GM18498 (cell line): ENCODE measurements at regions not wholly inside any gene's neighbourhood (a gene's known extent, or its start where the extent isn't known, plus 50 kb on each side); places are given as distances from the start of the nearest gene placed in this dataset.
"Not testable (repeated sequence)": the region's sequence is repeated elsewhere in the genome, so short reads cannot be mapped to it uniquely, and the experiment has no call there.

Experiments used
- ATAC-seq: cut with Tn5 transposase; IDR thresholded peaks from one replicate; pipeline ENCODE4 v1.9.1; 2021; ENCODE audit warnings: mild to moderate bottlenecking, moderate library complexity; ENCODE audit not compliant: unreplicated experiment

DNA sequence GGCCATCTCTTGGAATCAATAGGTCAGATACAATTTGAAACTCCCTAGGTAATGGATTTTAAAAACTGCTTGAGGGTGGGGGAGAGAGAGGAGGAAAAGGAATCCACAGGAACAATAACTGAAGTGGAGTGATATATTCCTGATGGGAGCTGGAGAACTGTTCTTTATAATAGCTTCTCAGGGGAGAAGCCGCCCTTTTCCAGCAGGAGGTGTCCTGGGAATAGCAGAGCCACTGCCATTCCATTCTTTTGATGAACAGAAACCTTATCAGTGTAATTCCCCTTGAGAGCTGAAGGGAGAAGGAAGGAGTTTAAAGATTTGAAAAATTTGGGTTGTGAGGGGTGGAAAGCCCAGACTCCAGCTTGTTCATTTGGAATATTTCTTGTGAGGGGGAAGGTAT lies 504.9 kb upstream of the DPH6 start:
- no peak for ATAC-seq

DNA sequence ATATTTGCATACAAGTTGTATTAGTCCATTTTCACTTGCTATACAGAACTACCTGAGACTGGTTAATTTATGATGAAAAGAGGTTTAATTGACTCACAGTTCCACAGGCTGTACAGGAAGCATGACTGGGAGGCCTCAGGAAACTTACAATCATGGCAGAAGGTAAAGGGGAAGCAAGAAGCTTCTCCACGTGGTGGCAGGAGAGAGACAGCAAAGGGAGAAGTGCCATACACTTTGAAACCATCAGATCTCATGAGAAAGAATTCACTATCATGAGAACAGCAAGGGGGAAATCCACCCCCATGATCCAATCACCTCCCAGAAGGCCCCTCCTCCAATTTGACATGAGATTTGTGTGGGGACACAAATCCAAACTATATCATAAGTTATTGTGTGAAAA lies 506.7 kb upstream of the DPH6 start:
- ATAC-seq: not testable (repeated sequence)

DNA sequence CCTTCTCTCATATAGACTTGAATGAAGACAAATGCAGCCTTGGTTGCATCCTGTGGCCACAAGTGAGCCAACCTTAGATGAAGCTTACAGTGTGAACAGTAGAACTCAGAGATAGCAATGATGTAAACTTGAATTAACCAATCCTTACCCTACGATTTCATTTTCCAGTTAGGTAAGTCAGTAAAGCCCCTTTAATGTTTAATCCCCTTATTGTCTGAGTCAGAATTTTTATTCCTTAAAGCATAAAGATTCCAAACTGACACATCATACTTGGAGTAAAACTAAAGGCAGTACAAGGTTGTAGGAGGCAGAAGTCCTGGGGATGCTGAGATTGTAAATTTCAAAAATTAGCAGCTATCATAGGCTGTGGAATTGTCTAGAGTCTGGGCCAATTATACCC lies 507.8 kb upstream of the DPH6 start:
- no peak for ATAC-seq

DNA sequence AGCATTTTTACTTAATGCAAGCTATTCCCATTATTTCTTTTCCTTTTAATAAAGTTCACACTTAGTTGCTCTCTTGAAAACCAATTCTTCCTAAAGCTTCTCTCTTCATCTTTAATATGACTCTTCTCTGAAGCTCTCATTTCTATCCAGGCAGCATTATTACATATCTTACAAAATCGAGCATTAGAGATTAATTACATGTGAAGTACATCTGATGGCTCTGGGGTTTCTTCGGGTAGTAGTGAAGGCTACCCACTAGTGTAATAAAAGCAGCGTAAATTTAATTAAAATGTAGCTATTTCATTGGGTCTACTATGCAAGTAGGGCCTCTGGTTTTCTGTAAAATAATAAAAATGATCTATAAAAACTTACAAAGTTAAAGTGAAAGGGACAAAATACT lies 513.6 kb upstream of the DPH6 start:
- ATAC-seq: no peak

DNA sequence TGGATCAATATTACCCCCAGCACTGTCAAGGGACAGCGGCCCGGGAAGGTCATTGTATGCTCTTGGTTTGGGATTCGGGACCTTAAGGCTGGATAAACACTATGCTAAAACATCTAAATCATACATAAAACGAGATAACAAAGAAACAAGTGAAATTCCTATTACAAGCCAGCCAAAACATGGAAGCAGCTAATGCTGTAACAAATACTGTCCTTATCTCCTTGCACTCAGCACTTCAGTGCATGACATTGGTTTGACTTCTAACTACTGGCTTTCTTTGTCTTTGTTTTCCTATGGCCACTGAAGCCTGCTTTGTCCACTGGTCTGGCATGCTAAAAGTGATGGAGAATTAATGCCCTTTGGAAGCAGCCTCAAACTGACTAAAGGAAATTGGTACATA lies 516.4 kb upstream of the DPH6 start:
- ATAC-seq: no peak

DNA sequence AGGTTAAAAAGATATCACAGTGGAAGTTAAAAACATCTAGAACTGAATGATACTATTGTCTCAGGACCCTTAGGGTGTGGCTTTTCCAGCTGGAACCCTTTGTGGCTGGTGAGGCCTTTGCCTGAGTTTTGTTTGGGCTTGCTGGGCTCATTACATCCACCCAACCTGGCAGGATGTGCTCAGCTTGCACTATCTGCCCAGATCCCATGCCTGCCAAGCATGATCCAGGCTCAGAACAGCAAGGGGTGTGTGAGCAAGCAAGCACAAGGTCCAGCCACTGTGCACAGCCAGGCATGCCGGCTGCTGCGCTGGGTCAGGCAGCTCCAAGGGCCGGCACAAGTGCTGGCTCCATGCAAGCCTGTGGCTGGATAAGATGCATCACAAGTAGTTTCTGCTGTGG lies 512.7 kb upstream of the CDIN1 start:
- ATAC-seq: no peak

DNA sequence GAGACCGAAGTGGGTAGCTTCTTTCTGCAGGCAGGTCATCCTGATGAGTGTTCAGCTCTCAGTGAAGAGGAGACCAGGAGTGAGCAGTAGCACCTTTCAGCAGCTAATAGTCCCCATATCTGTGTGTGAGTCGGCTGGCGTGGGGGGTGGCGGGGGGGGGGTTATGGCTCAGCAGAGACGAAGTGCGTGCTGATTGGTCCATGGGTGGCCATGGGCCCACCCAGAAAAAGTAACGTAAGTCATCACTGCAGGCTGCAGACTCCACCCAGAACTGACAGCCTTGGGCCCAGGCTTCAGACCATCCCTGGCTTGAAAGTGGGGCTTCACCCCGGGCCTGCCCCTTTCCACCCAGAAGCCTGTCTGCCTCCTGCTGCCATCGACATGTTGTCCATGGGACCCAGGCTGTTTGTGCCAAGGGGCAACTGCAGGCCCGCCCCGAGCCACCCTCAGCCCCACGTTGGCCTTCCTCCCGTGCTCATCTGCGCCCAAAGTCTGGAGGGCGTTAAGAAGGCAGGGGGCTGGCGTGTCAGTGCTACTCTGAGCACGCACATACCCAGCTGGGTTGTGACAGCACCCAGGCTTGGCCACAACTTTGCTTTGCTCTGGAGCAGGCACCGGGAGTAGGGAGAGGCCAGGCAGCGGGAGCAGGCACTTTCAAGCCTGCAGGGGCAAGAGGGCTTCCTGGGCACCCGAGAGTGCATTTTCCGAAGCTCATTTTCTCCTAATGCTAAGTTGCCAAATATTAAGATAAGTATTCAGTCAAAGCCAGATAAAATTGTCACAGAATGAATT lies 511.7 kb upstream of the CDIN1 start:
- no peak for ATAC-seq

DNA sequence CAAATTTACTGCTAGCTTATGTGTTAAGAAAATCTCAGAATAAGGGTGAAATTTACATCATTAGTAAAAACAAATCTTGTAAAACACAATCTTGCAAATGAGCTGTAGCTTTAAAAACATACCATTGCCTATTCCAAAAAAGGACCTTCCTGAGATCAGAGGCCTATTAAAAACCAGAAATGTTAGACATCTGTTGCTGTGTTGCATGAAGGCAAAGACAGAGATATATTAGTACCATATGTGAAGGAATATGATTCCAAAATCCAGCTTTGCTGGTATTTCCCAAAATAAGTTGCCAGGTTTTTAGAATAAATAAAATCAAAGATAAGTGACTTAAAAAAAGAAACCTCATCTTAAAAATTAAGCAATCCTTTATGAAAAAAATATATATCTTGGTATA lies 504.1 kb upstream of the CDIN1 start:
- ATAC-seq: no peak

DNA sequence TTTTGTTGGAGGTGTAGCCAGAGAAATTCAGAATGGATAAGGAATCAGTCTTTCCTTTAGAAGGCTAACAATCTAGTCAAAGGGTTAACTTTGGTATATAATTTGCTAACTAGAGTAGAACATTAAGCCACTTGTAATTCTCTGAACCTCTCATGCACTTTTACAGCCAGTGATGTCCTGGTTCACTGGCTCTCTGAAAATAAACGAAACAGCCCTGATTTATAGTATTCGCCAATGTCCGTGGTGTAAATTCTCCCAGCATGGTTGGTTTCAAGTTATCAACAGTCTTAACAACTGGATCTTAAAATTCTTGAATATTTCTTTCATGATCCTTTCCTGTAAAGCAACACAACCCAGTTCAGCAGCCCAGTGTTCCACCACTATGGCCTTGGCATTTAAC lies 500.4 kb upstream of the CDIN1 start:
- ATAC-seq: no peak

DNA sequence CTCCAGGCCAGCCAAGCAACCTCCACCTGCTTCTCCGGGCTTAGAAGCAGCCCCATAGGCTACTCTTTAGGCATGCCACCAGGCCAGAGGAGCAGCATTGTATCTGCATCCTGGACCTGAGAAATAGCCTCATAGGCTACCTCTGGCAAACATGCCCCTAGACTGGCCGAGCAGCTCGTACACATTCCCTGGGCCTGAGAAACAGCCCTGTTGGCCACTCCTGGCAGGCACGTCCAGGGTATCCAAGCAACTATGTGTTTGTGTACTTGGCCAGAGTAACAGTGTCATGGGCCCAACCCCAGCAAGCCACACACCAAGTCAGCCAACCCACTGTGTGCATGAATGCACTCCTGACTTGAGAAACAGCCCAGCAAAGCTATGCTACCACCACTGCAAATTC lies 498.7 kb upstream of the CDIN1 start:
- ATAC-seq: no peak

DNA sequence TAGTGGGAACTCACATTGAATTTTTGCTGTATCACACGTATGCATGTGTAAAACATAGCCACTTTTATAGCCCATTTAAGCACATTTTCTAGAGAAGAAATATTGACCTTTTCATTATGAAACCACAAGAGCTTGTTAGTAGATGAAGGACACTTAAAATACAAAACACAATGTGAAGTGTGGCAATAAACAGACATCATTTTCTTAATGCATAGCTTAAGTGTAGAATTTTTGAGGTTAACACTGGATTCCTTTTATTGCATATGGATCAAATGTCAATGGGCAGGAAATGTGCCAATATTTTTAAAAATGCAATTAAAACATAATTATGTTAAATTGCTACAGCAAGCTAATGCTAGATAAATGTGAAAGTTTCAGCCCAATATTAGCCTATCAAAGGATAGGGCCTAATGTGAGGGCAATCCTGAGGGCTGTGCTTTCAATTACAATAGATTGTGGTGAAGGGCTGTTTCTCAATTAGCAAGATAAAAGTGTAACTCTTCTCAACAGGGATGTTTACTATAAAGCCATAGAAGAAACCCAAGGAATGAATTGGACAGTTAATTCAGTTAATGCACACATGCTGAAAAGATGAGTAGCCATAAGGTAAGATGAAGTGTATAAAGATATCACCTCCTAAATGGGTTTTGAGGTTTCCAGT lies 489.0 kb upstream of the CDIN1 start:
- ATAC-seq: no peak

DNA sequence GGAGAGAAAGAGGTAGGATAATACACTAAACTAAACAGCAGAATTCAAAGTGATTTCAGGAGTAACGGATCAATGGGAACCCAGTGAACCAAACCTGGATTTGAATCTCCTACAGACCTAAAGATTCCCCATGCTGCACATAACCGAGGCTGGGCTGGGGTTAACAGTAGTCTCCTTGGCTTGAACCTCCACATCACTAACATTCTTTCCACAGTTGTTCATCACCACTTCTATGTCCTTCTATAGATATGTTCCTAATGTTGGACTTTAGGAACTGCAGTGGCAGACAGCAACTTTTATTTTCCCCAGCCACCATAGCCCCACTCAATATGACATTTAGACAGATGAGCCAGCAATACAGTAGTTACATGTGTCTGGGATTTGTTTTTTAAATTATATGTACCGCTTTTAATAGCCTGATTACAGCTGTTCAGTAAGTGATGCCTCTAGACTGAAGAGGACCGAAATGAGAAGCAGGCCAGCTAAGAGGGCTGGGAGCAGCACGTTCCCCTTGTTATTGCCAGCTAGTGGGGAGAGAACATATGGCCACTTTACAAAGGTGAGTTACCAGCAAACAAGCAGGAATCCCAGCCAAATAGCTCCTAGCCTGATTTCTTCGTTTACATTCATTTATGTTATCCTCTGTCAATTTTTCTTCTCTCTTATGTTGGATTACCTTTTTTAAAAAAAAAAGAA lies 472.6 kb upstream of the CDIN1 start:
- ATAC-seq: no peak

DNA sequence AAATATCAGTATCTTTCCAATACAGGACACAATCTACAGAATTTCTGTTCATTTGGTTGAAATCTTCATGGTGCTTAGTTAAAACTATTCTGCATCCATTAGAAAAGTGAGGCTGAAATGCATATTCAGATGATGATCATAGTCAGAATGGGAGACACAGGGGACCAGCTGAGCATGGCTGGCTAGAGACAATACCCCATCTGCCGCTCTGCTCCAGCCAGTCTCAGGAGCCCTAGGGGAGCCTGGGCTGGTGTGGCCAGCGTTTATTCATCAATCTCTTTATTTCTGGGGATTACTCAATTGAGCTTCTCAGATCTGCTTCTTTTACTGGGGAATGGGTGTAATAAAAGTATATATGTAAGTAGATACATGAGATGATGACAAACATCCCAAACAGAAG lies 470.9 kb upstream of the CDIN1 start:
- ATAC-seq: no peak

DNA sequence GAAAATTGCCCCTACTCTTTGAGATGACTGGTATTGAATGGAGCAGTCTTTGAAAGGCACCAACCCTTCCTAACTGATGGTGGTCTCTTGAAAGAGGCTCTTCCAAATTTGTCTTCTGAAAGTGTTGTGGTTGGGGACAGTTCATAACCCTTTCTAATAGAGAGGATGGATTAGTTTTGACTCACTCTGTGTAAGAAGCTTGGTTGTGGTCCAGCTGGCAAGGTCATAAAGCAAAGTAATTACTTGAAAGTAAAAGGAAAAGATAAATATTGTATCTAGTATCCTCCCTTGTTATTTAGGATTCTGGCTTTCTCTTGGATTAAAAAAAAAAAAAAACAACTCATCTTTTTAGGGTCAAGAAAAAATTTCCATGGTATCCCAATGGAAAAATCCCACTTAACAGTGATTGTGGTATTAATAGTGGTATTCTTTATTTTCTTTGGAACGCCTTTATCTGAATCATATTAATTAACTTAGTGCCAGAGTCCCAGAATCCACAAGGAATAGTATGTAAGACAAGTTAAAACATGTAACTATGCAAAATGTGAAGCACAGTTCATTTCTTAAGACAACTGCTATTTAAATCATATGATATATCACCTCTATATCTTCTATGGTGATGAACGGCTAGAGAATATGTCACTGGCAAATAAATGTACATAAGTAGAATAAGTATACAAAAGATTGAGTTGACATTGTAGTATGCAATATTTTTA lies 469.3 kb upstream of the CDIN1 start:
- ATAC-seq: no peak

DNA sequence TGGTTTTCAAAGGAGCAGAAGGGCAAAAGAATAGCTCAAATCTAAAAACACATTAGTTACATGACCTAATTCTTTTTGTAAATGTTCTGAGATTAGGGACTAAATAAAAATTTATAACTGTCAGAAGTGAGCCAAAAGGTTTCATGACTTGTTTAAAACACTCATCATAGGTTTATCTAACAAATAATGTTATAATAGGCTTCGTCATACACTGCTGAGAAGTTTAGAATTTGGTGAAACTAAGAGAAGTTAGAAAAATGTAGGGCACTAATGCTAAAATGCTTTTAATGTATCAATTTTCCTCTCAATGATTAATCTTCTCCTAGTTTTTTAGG lies 468.8 kb upstream of the CDIN1 start:
- no peak for ATAC-seq

DNA sequence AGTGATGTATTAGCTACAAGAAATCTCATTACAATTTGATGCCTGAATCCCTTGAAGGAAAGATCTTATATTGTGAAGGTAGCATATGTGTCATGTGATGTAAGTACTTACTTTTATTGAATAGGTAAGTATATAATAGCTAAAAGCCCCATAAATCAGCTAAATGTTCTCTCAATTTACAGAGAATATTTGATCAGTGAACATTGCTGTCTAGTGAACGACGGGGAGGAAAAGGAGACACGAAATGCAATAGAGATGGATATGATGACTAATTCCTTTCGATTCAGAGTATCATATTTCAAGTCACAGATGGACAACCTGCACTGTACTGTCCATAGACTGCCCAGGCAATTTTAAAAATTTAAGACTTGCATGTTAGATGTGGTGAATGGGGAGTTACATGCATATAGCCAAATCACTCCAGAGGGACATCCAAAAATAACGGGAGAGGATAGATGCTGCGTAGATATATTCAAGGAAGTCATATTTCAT lies 462.1 kb upstream of the CDIN1 start:
- ATAC-seq: no peak

DNA sequence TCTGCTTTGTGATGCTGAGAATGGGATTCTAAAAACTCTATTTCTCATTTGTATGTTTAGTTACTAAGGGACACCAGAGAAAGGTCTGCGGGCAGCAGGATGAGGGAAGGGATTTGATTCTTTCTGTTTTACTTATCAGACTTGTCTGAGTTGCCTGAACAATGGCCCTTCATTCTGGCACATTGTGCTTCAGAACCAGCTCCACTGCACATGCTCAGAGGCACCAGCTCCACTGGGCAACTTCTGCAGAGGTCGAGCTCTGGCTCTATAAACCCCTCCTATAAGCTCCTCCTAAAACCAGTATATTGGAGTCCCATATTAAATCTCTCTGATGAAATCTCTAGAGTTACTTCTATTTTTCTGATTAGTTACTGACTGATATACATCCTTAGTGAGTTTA lies 453.2 kb upstream of the CDIN1 start:
- ATAC-seq: no peak

DNA sequence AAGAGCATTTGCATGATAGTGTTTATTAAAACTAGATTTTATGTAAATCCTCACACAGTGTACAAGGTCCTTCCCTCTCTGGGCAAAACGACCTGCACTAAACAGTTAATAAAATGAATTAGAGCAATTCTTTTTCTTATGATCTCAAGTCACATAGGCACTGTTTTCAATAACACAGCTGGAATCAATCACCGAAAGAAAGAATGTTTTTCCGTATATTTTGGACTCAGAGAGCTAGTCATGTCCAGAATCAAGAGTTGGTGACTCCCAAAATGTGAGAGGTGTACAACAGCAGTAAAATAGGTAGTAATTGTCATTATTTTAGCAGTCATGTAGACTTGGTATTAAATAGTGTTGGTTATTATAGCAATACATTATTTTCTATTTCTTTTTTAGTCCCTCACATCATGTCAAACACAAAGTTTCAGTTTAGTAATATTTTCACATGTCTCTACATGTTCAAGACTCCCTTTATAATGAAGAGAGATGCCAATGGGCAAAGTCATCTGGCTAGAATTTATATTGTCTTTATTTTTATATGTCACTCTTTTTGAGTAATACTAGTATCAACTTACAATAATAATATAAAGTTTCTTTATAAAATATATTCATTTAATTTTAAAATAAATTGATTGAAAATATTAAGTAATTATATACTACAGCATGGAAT lies 448.6 kb upstream of the CDIN1 start:
- ATAC-seq: no peak

DNA sequence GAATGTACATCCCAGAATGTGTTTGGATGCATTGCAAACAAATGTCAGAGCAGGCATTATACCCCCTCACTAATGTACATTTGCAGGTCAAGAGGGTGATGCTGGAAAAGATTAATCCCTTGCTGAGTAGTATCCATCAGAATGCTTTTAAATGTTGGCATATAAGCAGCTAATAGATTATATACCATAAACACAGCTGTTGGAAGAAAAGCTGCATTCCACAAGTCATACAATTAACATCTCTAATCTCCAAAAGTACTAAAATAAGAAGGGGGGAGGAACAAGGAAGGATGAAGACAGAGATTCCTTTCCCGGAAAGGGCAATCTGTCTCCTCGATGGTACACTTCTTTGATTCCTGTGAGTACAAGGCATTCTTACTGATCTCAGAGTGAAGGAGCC lies 445.7 kb upstream of the CDIN1 start:
- no peak for ATAC-seq

DNA sequence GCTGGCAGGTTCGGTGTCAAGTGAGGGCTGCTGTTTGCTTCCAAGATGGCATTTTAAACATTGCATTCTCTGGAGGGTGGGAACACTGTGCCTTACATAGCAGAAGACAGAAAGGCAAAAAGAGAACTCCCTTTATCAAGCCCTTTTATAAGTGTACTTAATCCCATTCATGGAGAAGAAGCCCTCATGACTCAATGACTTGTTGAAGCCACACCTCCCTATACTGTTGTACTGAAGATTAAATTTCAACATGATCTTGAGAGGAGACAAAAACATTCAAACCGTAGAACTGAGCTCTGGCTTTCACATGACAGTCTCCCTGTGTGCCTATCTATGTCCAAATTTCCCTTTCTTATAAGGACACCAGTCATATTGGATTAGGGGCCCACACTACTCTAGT lies 443.4 kb upstream of the CDIN1 start:
- no peak for ATAC-seq

DNA sequence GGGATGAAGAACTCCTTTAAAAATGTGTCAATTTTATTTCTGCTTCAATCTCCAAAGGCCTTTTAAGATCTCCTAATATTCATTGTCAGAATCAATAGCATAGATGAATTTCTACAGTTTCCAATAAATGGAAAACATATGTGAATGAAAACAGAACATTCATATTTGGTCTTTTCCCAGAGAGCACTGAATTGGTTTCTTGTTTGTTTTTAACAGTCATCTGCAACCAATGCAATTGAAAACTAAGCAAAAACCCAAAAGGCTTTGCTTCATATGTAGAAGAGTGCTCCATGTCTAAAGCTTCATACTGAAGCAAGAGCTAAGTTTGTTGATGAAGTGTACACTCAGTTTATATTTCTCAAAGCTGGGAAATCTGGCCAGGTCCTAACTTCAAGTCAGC lies 426.5 kb upstream of the CDIN1 start:
- ATAC-seq: no peak
